Activated CD8-positive, alpha-beta memory T cell treated with anti-CD3 and anti-CD28 coated beads for 36 hours (primary cell): ENCODE measurements at regions not wholly inside any gene's neighbourhood (a gene's known extent, or its start where the extent isn't known, plus 50 kb on each side); places are given as distances from the start of the nearest gene placed in this dataset.

Source experiments
- CTCF ChIA-PET: fragments of 350-600 bp; sonication (Branson Sonifier 250); formaldehyde crosslinking; loops from one replicate; lab custom pipeline; 2021; ENCODE audit warnings: antibody characterized with exemption; lab: Charles Lee
- POLR2A ChIA-PET: fragments of 350-600 bp; sonication (Branson Sonifier 250); formaldehyde crosslinking; loops from one replicate; lab custom pipeline; 2021; ENCODE audit warnings: antibody characterized with exemption; lab: Charles Lee

DNA sequence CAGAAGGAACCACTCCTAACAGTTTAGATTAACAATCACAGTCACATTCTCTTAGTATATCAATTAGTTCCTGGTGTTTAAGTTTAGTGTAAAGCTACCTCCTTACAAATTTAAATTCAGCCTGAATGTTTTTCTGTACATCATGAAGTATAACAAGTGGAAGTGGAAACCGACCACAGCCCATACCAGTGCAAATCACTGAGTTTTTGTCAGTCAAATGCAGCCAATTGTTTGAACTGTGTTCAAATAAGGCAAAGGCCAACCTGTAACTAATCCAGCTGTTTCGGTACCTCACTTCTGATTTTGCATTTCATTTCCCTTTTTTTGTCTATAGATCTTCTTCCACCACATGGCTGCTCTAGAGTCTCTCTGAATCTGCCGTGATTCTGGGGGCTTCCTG lies 1215.3 kb downstream of the PCDH18 start:
- ChIA-PET CTCF (no interaction called here), POLR2A (no interaction called here)

- CTCF ChIA-PET, result no interaction called here
These were observed 1217.6 kb downstream of the PCDH18 start for GRCh38 chr4:136314686-136315085.

DNA sequence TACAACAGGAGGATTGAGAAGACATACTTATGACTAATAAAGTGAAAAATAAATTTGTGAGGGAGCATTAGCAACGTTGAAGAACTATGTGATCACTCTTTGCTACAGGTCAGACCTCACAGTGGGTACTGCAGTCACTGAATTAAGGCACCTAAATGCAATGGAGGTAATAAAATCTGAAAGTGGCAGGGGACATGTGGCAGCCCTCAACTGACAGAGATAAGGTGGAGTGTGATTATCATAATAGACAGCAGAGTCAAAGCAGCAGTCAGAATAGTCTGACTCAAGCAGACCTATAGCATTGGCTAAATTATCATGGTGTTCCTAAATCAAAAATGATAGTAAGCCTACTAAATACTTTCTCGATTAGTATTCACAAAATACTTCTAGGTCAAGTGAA lies 1220.5 kb downstream of the PCDH18 start:
- ChIA-PET CTCF (no interaction called here), POLR2A (no interaction called here)

More at GRCh38 chr4:136314686-136315085, 1217.6 kb downstream of the PCDH18 start:
- POLR2A ChIA-PET, result no interaction called here

GRCh38 chr4:136307765-136308164 lies 1224.5 kb downstream of the PCDH18 start:
- ChIA-PET POLR2A (no interaction called here), CTCF (no interaction called here)

GRCh38 chr4:136306361-136306760 lies 1225.9 kb downstream of the PCDH18 start:
- POLR2A ChIA-PET, result no interaction called here
- CTCF ChIA-PET, result no interaction called here

GRCh38 chr4:136302566-136302965 lies 1229.7 kb downstream of the PCDH18 start:
- ChIA-PET CTCF (interaction anchor here (0.6 kb wide), 1 partner anchor 31 kb away, joined by 5 read pairs; no protein-coding TSS in a partner anchor), POLR2A (no interaction called here)

DNA sequence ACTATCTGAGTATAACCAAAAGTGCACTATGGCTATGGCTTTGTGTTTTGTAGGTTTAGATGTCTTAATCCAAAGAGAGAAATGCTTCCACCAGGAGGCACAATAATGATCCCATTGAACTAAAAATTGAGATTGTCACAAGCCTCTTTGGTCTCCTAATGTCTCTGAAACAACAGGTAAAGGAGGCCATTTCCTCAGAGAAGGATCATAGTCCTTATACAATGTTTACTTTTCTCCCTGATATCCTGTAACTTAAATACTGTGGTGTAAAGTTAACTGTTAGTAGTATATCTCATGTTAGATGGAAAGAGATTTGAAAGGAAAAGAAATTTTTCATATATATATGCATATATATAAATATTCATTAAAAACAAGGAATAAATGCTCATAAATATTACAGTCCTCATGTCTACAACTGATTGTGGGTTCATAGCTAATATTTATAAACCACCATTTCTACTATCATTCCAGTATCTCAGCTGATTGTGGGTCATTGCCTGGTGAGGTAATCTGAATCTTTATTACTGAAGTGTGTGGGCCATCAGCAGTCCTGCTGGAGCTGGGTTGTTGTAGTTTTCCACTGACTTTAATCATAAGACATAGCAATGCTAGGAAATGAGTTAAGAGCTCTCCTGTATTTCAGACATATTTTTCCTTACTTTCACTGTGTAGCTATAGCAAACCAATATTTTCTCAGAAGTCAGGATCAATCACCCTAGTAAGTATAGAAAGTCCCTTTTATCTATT lies 1230.4 kb downstream of the PCDH18 start:
- ChIA-PET POLR2A (no interaction called here), CTCF (no interaction called here)

DNA sequence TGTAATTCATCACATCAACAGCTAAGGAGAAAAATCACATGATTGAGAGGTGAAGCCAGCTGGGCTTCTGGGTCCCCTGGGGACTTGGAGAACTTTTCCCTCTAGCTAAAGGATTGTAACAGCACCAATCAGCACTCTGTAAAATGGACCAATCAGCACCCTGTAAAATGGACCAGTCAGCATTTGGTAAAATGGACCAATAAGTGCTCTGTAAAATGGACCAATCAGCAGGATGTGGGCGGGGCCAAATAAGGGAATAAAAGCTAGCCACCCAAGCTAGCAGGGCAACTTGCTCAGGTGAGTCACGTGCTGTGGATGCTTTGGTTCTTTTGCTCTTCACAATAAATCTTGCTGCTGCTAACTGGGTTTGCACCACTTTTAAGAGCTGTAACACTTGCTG lies 1248.3 kb downstream of the PCDH18 start:
- CTCF ChIA-PET, result no interaction called here
- POLR2A ChIA-PET, result no interaction called here

DNA sequence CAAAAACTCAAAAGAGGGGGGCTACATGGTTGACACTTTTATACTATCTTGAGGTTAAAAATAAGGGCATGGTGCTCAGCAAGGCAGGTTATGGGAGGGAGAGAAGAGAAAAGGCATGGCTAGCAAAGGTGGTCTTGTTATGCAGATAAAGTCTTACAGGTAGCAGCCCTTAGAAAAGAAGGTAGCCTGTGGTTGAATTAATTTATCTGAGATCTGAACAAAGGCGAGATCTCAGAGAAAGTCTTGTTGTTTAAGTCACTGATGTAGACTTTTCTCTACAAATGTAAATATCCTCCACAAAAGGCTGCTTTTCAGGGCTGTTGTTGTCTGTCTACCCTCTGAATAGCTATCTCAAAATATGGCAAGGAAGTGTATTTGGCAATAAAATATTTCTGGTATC lies 1250.4 kb downstream of the PCDH18 start:
- CTCF ChIA-PET, result no interaction called here
- POLR2A ChIA-PET, result no interaction called here

DNA sequence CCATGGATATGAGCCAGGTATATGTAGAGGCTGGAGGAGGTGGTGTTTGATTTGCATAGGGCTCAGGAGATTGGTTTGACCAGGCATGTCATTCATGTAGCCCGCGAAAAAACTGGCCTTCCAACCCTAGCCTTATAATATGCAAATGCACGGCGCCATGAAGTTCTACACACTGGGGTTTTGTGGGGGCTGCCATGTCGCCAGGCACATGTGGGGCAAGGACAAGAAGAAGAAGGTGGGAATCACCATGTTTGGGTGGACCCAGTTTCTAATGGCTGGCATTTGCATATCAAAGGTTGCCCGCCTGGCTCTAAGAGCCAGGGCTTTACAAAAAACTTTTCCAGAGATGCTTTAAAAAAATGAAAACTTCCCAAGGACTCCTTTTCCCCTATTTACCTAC lies 1251.0 kb downstream of the PCDH18 start:
- ChIA-PET POLR2A (no interaction called here), CTCF (no interaction called here)

- POLR2A ChIA-PET, result no interaction called here
These were observed 1254.6 kb downstream of the PCDH18 start for GRCh38 chr4:136277741-136278140.

DNA sequence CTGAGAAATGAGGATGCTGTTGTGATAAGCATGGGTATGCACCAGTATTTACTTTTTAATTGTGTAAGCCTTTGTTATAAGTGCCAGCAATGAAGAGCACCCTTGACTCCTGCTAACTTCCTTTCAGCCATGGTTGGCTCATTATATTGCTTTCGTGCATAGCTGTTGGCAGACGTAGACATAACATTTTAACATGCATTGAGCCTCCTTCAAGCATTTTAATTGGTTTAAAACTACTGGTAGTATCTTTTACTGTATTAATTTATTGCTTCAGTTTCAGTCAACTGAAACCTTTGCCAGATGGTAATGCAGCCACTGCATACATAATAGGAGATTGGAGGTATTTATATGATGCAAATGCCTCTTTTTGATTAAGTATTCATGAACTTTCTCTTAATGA lies 1285.4 kb downstream of the PCDH18 start:
- POLR2A ChIA-PET, result no interaction called here
- CTCF ChIA-PET, result no interaction called here

More at GRCh38 chr4:136277741-136278140, 1254.6 kb downstream of the PCDH18 start:
- CTCF ChIA-PET, result no interaction called here

DNA sequence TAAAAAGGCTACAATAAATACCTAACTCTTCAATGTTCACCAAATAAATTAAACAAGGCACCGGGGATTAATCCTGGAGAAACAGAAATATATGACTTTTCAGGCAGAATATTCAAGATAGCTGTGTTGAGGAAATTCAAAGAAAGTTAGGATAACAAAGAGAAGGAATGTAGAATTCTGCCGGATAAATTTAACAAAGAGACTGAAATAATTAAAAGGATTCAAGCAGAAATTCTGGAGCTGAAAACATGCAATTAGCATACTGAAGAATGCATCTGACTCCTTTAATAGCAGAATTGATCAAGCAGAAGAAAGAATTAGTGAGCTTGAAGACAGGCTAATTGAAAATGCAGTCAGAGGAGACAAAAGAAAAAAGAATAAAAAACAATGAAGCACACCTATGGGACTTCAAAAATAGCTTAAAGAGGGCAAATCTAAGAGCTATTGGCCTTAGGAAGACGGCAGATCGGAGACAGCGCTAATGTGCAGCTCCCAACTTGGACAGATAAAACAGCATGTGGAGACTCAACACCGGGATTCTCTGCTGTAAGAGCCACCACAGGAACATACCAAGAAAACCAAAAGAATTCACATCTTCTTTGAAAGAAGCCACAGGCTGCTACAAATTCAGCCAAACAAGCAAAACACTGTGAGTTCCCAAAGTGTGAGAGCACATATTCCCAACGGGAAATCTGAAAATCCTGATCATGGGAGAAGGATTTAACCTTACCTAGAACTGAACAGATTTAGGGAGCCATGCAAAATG lies 1290.9 kb downstream of the PCDH18 start:
- ChIA-PET POLR2A (no interaction called here), CTCF (no interaction called here)

DNA sequence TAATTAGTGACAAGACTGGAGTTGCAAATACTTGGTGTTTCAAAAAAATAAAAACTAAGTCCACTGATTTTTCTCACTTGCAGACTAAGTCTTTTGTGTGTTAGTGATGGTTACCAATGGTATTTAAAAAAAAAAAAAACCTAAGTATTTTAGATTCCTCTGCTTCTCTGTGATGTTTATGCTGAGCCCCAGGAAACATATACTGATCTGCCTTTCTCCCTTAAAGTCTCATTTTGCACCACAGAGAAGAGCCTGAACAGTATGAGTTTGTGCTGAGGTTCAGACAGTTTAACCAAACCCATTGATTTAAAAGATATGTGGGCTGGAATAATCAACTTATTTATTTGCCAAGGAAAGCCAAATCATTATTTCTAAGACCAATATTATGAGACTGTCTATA lies 1305.0 kb downstream of the PCDH18 start:
- POLR2A ChIA-PET, result no interaction called here
- CTCF ChIA-PET, result no interaction called here

GRCh38 chr4:136219592-136220125 lies 1312.6 kb downstream of the PCDH18 start:
- POLR2A ChIA-PET, result no interaction called here

GRCh38 chr4:136203199-136203598 lies 1329.1 kb downstream of the PCDH18 start:
- CTCF ChIA-PET, result no interaction called here
- POLR2A ChIA-PET, result no interaction called here

More at GRCh38 chr4:136219592-136220125, 1312.6 kb downstream of the PCDH18 start:
- CTCF ChIA-PET, result no interaction called here

DNA sequence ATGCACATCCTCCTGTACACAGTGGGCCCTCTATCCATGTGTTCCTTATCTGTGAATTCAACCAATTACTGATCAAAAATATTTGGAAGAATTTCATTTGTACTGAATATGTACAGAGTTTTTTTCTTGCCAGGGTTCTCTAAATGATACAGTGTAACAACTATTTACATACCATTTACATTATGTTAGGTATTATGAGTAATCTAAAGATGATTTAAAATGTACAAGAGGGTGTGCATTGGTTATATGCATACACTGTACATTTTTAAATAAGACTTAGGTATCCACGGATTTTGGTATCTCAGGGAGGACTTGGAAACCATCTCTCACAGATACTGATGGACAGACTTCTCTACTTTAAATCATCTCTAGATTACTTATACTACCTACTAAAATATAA lies 1333.9 kb downstream of the PCDH18 start:
- ChIA-PET POLR2A (no interaction called here), CTCF (no interaction called here)

DNA sequence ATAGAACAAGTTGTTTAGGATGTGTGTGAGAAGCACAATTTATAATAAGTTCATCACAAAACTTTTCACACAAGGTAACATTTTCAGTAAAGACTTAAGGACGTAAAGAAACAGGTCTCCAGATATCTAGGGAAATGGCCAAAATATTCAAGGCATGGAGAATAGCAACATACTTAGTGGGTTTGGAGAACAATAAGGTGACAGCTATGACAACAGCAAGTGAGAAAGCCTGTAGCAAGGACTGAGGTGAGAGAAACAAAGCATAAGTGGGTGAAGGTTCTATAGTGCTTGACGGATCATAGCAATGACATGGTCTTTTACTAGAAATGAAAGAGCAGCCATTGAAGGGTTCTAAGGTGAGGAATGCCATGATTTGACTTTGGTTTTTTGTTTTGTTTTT lies 1337.3 kb downstream of the PCDH18 start:
- CTCF ChIA-PET, result no interaction called here
- POLR2A ChIA-PET, result no interaction called here

GRCh38 chr4:136186650-136187049 lies 1345.6 kb downstream of the PCDH18 start:
- CTCF ChIA-PET, result no interaction called here
- POLR2A ChIA-PET, result no interaction called here

DNA sequence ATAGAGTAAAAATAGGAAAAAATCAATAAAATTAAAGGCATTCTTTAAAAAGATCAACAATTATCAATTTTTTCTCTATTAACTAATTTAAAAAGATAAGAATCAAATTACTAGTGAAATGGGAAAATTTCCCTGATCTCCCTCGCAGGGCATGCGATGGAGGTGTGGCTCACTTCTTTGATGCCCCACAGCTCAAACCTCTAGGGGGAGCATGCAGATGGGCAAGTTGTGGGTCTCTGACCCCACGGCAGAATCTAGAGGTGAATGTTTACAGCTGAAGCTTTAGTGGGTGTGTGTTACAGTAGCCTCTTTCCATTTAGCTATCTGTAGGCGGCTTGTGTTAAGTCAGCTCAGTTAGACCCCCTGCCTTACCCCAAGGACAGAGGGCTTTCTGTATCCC lies 1348.8 kb downstream of the PCDH18 start:
- ChIA-PET CTCF (interaction anchor here (0.8 kb wide), 1 partner anchor 14 kb away, joined by 3 read pairs; no protein-coding TSS in a partner anchor), POLR2A (no interaction called here)

- POLR2A ChIA-PET, result no interaction called here
- CTCF ChIA-PET, result no interaction called here
These were observed 1375.3 kb downstream of the PCDH18 start for GRCh38 chr4:136156947-136157346.
